GM18858 (cell line): ENCODE measurements at regions not wholly inside any gene's neighbourhood (a gene's known extent, or its start where the extent isn't known, plus 50 kb on each side); places are given as distances from the start of the nearest gene placed in this dataset.
A peak's percentile ranks its signal among the peaks of the same experiment; 100 is the strongest.

Experiments used
- ATAC-seq: cut with Tn5 transposase; IDR thresholded peaks from one replicate; pipeline ENCODE4 v1.9.1; 2021; ENCODE audit not compliant: unreplicated experiment

- ATAC-seq, result no peak
Measured at GRCh38 chr2:176468457-176469113, 199.3 kb downstream of the MTX2 start.

DNA sequence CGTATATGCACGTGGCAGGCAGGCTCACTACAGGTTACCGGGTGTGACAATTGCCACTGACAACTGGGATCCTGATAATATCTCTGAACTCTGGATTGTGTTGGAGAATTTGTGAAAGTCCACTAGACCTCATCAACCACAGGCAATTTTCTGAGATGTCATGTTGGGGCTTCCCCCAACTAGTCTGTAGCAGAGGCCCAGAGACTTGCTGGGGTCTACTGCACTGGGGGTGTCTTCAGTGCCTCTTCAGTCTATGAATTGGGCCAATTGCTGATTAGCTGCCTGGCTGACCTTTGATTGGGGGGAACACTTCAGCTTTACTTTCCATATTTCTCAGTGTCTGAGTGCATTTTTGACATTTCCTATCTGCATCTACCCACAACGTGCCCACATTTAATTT lies 201.5 kb downstream of the MTX2 start:
- no peak for ATAC-seq

DNA sequence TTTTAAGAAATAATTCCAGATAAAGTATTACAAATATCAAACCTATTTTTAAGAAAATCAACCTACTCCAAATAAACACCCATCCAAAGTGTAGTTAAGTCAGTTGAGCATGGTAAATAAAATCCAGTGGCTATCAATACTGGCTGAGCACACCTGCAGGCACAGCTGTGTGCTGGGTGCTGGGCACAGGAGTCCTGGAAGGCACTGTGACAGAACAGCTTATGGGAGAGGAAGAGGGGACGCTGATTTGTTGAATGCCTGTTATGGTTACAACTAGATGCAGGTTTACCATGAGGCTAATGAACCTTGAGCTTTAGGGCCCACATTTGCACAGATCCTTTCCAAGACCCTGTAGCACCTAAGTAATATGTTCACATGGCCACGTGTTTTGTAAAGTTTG lies 202.7 kb downstream of the MTX2 start:
- no peak for ATAC-seq

DNA sequence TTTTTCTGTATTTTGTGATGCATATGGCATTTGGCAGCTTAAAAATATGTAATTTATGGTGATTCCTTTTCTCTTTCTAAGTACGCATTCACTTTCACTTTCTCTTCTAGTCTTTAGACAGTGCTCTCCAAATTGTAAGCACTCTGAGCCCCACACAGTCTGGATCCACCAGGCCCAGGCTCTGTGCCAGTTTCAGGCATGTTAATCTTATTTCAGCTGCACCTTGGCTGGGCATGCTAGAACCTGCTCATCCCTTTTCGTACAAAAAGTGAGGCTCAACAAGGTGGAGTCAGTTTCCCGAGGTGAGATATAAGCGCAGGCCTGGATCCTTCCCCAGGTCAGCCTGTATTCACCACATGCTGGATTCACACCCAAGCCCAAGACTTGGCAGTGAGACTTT lies 203.9 kb downstream of the MTX2 start:
- ATAC-seq, result peak; percentile 76

DNA sequence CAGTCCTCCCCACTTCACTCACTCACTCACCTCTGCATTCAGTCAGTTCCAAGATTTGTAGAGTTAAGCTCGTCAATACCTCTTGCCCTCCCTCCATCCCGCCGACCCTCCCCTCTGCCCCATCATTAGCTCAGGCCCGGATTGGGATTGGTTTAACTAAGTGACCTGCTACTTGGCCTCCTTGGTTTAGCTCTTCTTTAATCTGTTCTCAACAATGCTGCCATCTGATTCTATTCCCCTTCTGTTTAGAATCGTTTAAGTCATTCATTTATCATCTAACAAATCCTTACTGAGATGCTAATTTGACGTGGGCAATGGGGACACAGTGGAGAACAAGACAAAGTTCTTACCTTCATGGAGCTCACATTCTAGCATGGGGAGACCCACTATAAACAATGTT lies 204.6 kb downstream of the MTX2 start:
- ATAC-seq, result no peak

- ATAC-seq, result no peak
Measured at GRCh38 chr2:176477336-176477735, 208.1 kb downstream of the MTX2 start.

DNA sequence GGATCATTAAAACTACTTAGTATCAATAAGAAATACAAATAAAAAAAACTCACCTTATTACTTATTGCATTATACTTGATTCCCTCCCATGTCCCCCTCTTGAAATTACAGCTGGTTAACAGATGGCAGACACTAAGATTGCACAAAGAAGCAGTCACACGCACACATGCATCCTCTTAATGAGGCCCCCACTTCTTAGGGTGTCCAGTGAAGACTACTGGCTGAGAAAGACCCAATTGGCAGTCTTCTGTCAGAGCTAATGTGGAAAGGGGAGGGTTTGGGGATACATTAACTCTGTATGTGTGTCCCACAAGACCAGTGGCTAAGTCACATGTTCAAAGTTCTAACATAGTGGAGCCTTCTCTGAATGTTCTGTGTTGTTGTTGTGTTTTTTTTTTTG lies 210.7 kb downstream of the MTX2 start:
- no peak for ATAC-seq

DNA sequence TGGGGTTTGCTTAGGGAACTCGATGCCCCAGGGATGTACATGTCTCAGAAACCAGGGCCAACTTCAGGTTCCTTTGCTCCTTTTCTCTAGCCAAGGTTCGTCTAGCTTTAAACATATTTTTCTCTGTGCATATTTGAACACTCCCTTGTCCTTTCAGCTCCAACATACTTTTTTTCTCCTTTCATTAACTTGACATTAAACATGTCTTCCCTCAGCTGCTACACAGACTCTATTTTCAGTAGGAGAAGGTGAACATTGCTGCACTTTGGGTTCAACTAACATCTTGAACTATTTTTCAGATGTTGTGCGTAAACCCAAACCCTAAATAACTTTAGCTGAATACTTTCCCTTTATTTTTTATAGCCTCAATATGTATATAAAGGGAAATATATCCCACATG lies 212.9 kb downstream of the MTX2 start:
- no peak for ATAC-seq

DNA sequence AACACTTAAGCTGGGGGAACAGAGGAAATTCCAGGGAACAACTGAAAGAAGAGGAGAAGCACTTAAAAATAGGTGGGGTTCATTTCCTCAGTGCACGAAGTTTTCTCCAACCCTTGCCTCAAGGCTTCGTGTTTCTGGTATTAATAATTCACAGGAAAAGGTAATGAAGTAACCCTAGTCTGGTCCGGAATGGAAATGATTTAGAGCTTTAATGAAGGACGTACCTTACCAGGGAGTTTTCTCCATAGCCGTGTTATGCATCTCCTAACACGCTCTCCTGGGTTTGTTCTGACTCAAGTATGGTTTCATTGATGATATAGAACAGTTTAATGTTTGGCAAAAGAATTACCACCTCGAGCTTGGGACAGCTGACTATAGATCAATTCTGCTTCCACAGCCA lies 214.2 kb downstream of the MTX2 start:
- ATAC-seq, result no peak

GRCh38 chr2:176483901-176484568 lies 214.8 kb downstream of the MTX2 start:
- ATAC-seq, result no peak

DNA sequence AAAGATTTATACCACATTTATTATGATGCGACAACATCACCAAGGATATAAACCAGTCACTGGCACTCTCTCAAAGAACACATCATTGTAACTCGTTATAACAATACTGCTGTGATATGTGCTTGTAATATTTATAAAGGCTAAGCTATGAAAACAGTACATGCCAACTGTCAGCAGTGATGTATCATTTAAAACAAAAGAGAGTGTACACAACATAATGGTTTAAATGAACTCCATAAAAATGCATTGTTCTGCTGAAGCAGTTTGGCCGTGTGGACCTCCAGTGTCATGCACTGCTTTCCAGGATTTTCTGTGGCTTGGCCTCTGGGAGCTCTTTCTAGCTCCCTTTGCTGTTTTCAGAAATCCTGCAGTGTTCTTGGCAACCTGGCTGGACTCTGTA lies 215.6 kb downstream of the MTX2 start:
- ATAC-seq, result no peak

DNA sequence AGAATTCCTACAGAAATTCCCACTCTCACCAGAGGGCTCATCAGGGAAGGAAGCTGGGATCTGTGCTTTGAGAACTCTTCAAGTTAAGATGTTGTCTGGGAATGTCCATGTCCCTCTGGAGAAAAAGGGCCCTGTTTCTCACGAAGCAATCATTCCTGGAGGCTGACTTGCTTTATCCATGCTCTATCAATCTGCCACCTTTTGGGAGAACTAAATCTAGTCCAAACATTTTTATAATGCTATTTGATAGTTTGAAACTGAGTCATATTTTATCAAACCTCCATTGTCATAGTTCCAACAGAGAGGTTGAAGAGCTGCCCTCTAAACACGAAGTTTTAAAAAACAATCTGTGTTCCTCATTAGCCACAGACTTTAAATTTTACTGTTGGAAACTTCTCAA lies 219.2 kb downstream of the MTX2 start:
- ATAC-seq, result no peak

DNA sequence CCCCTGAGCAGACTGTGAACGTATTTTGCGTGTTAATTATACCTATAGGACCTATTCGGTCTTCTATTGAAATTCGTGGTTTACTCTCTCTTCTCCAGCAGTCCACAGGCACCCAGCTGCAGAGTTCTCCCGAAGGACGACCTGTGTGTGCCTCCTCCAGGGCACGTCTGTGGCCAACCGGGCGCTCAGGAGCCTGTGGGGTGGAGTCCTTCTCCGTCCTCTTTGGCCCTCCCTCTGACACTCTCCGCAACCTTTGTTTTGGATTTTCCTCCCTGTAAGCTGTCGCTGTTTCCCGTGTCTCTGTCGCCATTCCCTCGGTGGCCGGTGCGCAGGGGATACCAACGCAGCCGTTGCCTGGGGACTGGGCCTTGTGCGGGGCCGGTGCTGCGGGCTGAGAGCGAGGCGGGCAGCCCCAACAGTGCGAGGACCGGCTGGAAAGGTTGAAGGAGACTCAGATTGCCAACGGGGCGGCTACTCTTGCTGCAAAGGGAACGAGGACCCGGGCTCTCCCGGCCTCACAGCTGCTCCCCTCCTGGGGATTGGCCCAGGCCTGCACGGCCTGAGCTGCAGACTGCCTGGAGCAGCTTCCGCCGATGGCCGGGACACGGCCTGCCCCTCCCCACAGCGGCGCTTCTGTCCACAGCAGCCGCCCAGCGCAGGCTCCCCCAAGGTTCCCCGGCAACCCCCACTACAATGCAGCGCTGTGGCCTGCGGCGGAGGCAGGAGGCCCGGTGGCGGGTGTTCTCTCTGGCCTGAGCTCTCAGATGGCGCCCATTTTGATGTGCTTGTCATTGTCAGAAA lies 221.0 kb downstream of the MTX2 start:
- ATAC-seq, result no peak

GRCh38 chr2:176491172-176491904 lies 222.1 kb downstream of the MTX2 start:
- ATAC-seq, result peak; percentile 90

DNA sequence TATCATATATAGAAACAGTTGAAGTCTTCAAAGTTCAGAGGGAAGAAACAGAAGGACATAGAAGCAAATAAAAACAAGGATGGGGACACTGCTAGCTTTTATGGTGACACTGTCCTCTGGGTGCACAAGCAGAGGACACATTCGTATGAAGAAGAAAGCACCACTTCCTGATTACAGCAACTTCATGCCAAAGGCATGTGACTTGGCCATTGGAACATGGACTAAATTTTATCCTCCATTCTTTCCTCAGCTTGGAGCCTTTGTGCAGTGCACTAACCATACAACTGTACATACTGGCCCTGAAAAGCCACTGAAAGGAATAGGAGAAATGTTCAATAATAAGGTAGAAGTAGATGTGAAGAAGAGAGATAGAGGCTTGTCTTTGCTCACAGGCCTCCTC lies 223.3 kb downstream of the MTX2 start:
- no peak for ATAC-seq

DNA sequence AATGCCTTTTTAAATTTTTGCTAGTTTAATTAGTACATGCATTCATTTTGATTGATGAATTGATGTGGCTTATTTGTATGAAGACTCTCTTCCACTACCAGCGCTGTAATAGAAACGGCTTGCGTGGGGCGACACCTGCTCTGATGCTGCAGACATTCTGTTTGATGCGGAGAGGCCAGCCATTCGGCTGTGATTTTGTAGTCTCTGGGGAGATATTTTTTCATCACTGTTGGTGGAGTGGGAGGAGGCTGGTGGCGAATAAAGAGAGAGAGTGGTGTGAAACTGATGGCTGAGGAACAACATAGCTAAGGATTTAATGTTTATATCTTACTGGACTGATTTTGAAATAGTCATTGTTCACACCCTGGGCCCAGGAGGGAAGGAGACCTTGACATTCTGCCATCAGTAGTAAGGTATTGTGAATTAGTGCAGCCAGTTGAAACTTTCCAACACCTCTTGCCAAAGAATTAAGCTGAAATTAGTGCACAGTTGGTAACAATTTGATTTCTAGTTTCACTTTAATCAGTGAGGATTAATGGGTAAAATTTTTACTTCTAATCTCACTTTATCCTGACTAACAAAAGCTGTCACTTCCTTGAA lies 224.1 kb downstream of the MTX2 start:
- ATAC-seq, result peak; percentile 30

- no peak for ATAC-seq
Measured at GRCh38 chr2:176493909-176494308, 224.7 kb downstream of the MTX2 start.

DNA sequence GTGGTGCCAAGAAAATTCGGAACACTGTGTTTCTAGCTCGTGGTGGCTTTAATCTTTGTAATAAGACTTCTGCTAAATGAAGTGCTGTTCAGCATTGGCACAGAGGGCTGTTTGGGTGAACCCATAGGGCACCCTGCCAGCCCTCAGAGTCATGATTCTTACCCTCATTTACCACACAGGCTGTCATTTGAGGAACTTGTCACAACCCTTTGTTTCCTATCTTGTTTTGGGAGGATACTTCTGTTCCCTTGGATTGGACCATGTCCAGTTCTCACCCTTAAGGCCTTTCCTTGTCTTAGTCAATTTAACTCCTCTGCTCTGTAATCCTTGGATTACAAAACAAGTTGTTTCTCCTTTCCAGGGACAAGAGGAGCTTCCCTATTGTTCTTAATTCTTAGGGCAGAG lies 225.7 kb downstream of the MTX2 start:
- ATAC-seq, result no peak

GRCh38 chr2:176495826-176496225 lies 226.6 kb downstream of the MTX2 start:
- no peak for ATAC-seq

GRCh38 chr2:176496761-176497160 lies 227.5 kb downstream of the MTX2 start:
- ATAC-seq, result no peak

GRCh38 chr2:176500901-176501300 lies 231.7 kb downstream of the MTX2 start:
- ATAC-seq, result no peak
